NCI-H1105 (cell line): ENCODE measurements at regions not wholly inside any gene's neighbourhood (a gene's known extent, or its start where the extent isn't known, plus 50 kb on each side); places are given as distances from the start of the nearest gene placed in this dataset.

Experiments used
- DNase-seq: peaks from one replicate; lab custom pipeline; 2025; lab: John Stamatoyannopoulos, UW

- no peak for DNase-seq
Observed at GRCh38 chr3:190252080-190252479, 70.2 kb downstream of the CLDN1 start.

DNA sequence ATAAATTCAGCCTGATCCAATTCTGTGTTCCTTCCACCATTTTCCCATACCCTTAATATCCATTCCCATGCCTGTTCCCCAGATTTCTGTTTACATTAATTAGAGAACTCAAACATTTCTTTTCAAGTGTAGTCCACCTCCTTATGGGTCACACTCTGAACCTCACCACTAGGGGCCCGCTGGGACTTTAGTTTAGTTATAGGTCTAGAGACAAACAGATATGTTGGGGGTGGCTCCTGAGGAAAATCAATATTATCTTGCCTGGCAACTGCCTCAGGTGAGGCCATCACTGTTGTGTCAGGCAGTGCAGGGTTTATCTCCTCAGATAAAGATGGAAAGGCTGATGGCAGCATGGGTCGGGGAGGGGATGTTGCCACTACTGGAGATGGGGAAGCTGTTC is 72.8 kb downstream of the CLDN1 start:
- DNase-seq = no peak

GRCh38 chr3:190242147-190242546 is 80.1 kb downstream of the CLDN1 start:
- no peak for DNase-seq

- DNase-seq = no peak
Observed at GRCh38 chr3:190239325-190239724, 82.9 kb downstream of the CLDN1 start.

GRCh38 chr3:190238871-190239270 is 83.4 kb downstream of the CLDN1 start:
- no peak for DNase-seq

DNA sequence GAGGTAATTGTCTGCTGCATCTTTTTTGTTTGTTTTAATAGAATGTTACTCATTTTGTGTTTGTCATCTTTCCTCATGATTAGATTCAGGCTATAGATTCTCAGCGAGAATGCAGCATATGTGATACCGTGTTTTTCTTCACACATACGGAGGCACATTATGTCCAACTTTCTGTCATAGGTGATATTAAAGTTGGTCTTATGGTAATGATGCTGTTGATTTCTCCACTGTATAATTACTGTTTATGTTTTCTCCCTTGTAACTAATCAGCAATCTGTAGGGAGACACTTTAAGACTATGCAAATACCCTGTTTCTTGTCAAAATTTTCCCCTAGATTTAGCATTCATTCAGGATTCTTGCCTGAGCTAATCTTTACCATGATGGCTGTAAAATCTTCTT is 87.6 kb downstream of the CLDN1 start:
- DNase-seq = no peak

- no peak for DNase-seq
Observed at GRCh38 chr3:190229632-190230424, 92.4 kb downstream of the CLDN1 start.

DNA sequence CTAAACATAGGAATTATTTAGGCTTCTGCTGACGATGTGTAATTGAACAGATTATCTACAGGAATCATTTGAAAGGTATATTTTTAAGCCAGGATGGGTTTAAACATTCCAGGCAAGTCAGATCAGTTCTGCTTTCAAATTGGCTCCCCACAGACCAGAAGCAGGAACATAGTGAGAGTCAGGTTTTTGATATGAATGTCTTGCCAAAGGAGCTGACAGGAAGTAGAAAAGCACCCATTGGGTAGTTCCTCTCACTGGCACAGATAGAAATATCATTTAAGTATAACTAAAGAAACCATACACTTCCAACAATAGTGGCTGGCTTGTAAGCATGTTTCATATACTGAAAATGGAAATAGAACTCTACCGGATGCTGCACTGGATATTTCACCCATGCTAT is 95.2 kb downstream of the CLDN1 start:
- no peak for DNase-seq

- DNase-seq = peak; percentile 31
Observed at GRCh38 chr3:190224863-190225692, 97.2 kb downstream of the CLDN1 start.

DNA sequence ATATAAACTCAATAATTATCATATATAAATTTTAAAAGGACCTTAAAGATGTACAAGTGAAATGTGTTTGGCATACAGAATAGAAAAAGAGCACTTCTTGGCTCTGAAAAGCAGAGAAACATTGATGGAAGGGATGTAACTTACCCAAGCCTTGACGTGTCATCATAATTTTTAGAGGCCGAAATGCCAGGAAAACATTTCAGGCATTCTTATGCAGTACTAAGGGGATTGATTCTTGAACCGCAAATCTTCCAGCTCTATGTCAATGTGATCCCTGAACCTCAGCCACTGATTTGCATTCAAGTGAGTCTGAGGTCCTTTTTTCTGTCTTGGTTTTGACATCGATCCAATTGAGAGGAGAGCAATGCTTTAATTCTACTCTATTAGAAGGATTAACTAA is 97.8 kb downstream of the CLDN1 start:
- no peak for DNase-seq

DNA sequence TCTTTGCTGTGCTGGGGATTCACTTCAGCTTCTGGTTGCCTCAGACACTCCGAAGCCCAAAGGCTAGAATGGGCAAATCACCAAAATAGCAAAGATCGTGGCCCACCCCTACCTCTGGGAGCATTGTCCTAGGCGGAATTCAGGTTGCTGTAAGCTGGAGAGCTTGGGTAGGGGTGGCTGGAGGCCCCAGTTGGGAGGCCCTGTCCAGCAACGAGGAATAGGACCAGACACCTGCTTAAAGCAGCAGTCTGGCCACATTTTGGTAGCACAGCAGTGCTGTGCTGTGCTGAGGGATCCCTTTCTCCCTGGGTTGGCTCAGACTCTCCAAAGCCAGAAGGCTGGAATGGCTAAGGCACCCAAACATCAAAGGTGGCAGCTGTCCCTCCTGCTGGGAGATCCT is 99.3 kb downstream of the CLDN1 start:
- DNase-seq = no peak

GRCh38 chr3:190222360-190222759 is 99.9 kb downstream of the CLDN1 start:
- DNase-seq = no peak

DNA sequence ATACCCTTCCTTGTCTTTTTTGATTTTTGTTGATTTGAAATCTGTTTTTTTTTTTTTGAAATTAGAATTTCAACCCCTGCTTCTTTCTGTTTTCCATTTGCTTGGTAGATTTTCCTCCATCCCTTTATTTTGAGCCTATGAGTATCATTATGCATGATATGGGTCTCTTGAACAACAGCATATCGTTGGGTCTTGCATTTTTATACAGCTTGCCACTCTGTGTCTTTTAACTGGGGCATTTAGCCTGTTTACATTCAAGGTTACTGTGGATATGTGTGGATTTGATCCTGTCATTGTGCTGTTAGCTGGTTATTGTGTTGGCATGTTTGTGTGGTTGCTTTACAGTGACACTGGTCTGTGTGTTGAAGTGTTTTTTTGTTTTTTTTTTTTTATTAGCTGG is 99.7 kb upstream of the P3H2 start:
- no peak for DNase-seq

- no peak for DNase-seq
Observed at GRCh38 chr3:190217081-190217480, 96.4 kb upstream of the P3H2 start.

DNA sequence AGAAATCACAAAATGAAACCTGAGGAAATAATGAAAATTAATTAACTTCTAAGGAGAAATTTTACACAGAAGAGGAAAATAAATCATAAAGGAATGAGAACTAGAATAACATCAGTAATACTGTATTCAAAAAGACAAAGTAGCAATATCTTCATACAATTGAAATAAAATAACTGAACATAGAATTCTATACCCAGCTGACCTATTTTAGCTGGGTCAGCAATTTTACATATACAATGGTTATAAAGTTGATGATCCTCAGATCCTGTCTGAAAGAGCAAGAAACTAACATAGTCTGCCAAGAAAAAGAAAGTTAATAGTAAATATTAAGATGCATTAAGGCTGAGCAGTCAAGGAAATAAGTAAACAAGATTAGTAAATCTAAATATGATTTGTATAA is 93.0 kb upstream of the P3H2 start:
- DNase-seq = no peak

DNA sequence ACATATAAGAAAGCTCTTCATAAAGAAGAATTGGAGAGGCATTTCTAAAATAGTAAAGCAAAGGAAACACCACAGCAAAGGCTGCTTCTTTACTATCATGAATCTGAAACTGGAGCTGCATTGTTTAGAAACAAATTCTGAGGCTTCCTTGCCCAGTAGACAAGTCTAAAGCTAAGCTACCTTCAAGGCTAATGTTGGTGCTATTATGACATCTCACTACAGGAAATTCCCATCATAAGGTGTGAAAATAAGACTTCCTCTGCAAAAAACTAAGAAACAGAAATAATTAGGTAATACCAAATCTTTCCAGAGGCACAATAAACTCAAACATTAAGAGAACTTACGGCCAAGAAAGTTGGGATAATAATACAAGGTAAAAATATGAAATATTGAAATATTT is 89.9 kb upstream of the P3H2 start:
- no peak for DNase-seq

DNA sequence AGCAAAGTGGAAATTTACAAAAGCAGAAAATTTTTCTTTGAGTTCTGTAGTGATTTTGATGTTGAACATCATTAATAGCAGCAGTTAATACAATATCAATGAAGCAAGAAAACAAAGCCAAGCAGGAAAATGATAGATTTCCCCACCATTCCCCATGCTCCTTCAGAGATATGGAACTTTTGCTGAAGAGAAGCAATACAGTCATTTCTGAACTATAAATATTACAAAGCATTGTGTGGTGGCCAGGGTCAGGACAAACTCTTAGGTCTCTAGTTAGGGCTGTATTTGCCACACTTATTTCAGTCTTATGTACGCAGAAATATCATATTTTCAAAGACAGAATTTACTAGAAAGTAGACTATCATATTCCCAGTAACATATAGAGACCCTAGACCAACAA is 88.8 kb upstream of the P3H2 start:
- no peak for DNase-seq

DNA sequence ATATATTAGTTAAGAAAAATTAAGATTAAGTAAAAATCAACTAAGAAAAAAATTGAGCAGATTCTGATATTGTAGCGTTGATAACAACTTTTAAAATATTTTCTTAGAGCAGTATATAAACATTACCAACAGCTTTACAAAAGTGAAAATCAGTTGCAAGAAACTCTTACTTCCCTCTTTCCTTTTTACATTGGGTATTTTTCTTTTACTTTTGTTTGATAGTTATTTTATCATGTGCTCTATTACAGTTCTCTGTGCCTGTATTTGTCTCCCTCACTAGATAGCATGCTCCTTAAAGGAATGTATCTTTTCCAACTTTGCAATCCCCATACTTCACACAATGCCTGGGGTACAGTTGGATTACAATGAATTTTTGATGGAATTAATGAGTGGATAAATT is 87.5 kb upstream of the P3H2 start:
- DNase-seq = no peak

DNA sequence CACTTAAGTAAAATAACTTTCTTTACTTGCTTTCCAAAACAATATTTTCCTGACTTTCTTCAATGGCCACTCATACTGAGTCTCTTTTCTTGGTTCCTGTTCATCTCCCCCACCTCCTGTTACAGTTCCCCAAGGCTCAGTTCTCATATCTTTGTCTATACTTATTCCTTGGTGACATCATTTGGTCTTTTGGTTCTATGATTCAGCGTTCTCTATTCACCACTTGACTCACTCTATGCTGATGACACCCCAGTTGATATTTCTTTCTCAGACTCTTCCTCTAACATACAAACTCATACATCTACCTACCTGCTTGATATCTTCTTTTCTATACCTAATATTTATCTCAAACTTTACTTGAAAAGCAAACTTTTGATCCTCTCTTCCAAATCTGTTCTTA is 85.0 kb upstream of the P3H2 start:
- no peak for DNase-seq

- no peak for DNase-seq
Observed at GRCh38 chr3:190204200-190204599, 83.5 kb upstream of the P3H2 start.

DNA sequence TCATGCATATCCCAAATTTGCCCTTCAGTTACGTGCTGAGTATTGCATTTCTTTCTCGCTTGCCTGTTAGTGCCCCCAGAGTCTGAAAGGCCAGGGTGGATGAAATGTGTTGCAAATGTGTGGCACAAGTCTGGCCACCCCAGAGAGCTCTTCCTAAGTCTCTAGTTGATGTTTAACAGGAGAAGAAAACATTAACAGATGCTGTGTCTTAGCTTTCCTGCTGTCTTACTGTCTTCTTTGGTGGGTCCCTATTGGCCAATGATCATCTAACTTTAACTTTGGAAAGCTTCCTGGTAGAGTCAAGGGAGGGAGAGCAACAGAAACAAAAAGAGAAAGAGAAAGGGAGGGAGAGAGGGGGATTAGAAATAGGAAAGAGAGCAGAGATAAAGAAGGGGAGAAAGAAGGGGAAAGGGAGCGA is 76.7 kb upstream of the P3H2 start:
- no peak for DNase-seq

DNA sequence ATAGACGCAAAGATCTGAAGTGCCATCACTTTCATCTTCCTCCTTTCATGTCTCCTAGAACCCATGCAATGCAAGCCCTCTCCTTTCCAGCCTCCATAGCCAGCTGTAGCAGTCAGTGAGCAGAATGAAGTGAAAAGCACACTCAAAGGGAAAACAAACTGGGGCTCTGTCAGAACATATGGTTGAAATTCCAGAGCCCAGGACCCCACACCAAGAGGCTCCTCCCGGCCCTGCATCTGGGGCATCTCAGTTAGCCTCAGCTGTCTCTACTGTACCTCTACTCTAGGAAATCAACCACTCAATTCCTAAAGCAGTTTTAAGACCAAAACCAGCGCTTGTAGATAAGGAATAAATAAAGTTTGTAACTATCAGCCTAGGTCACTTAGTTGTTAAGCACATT is 73.8 kb upstream of the P3H2 start:
- DNase-seq = no peak

DNA sequence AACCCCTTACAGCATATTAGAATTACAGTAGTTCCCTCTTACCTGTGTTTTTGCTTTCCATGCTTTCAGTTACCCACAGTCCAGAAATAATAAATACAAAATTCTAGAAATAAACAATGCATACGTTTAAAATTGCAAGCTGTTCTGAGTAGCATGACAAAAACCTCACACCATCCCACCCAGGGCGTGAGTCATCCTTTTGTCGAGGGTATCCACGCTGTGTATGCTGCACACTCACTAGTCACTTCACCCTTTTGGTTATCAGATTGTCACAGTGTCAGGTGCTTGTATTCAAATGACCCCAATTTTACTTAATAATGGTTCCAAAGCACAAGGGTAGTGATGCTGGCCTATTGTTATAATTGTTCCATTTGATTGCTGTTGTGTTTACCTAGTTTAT is 72.5 kb upstream of the P3H2 start:
- no peak for DNase-seq

DNA sequence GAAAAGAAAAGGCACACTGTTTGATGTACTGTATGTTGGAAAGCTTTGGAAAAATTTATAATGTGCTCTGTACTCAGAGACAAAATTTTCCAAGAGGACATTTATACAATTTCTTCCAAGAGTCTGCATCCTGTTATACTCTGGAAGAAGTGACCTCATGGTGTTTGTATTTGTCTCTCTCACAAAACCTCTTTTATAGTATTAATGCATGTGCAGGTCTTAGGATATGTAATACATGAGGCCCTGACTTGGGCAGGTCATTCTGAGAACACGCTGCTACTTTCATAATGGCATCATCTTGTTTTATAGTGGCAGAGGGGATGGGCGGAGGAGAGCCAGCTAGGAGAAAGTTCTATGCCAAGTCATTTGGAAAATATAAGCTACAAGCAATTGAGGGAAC is 72.0 kb upstream of the P3H2 start:
- no peak for DNase-seq
